ENCODE measurements at regions not wholly inside any gene's neighbourhood (a gene's known extent, or its start where the extent isn't known, plus 50 kb on each side); places are given as distances from the start of the nearest gene placed in this dataset.
A peak's percentile ranks its signal among the peaks of the same experiment; 100 is the strongest.
"Not testable (repeated sequence)": the region's sequence is repeated elsewhere in the genome, so short reads cannot be mapped to it uniquely, and the experiment has no call there.

DNA sequence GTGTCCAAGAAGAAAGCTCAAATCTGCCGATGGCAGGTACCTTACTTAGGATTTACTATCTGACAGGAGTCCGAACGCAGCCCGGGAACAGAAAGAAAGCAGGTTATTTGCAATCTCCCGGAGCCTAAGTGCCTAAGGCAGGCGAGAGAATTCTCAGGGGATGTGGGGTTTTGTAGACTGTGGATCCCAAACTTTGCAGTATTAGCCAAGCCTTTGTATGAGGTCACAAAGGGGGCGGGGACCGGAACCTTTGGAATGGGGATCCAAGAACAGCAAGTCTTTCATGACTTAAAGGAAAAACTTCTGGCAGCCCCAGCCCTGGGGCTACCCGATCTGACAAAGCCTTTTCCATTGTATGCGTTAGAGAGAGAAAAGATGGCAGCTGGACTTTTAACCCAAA is 80.6 kb upstream of the RUBCNL start:
- not testable (repeated sequence) for DNase-seq

DNA sequence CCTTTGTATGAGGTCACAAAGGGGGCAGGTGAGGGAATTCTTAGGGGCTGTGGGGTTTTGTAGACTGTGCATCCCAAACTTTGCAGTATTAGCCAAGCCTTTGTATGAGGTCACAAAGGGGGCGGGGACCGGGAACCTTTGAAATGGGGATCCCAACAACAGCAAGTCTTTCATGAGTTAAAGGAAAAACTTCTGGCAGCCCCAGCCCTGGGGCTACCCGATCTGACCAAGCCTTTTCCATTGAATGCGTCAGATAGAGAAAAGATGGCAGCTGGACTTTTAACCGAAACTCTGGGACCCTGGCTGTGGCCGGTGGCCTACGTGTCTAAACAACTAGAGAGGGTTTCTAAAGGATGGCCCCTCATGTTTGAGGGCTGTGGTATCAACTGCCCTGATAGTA is 79.0 kb upstream of the RUBCNL start:
- DNase-seq, result not testable (repeated sequence)

DNA sequence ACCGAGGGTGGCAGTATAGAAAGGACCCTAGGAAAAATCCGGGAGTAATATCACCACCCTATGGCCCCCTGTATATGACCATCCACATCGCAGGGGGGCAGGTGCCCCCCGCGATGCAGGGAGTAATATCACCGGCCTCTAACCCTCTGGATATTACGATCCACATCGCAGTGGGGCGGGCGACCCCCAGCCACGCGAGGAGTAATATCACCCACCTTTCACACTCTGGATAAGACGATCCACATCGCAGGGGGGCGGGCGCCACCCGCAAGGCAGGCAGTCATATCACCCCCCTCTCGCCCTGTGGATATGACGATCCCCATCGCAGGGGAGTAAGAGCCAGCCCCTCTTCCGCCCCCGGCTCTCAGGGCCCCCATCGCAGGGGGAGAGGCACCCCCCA is 76.7 kb upstream of the RUBCNL start:
- DNase-seq, result no peak

DNA sequence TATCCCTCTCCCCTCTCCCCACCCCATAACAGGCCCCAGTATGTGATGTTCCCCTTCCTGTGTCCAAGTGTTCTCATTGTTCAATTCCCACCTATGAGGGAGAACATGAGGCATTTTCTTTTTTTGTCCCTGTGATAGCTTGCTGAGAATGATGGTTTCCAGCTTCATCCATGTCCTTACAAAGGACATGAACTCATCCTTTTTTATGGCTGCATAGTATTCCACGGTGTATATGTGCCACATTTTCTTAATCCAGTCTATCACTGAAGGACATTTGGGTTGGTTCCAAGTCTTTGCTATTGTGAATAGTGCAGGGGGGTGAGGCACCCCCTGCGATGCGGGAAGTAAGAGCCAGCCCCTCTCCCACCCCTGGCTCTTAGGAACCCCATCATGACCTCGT is 73.2 kb upstream of the RUBCNL start:
- not testable (repeated sequence) for DNase-seq

DNA sequence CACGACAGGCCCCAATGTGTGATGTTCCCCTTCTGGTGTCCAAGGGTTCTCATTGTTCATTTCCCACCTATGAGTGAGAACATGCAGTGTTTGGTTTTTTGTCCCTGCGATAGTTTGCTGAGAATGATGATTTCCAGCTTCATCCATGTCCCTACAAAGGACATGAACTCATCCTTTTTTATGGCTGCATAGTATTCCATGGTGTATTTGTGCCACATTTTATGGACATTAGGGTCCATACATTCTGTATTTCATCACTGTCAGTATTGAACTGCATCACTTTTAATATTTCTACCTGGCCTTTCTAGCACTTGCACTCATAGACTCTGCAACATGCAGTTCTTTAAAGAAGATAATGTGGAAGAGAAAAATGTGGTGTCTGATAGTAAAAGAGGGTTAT is 70.2 kb upstream of the RUBCNL start:
- not testable (repeated sequence) for DNase-seq

DNA sequence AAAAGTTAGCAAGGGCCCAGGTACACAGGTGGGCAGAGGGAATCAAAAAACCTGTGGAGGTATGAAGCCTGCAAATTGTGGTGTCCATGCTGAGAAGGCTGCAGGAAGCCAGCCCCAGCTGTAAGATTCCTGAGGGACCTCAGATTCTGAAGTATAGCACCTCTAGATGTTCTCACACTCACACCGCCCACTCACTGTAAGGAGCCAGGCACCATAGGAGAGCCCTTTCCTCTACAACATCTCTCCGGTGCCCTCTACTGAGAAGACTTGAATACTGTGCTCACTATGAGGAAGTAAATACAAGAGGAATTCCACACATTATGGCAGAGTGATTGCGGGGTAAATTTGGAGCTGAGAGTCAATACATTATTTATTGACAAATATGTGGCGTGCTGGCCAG is 68.9 kb upstream of the RUBCNL start:
- DNase-seq, result peak in 1 of 56 donors; percentile 17

DNA sequence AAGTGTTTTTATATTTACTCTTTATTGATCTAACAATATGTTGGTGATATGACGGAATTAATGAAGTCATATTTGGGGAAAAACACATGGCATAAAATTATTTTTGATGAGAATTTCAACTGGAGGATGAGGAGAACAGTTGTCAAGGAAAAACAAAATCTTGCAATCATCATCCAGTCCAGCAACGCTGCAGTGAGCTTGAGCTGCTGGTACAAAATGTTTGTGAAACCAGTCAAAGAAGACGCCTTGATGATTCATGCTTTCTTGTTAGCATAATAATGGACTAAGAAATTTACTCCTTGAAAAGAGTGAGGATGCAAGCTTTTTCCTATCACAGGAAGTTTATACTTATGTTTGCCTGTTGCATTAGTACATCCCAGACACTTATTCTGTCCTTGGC is 64.1 kb upstream of the RUBCNL start:
- not testable (repeated sequence) for DNase-seq

DNA sequence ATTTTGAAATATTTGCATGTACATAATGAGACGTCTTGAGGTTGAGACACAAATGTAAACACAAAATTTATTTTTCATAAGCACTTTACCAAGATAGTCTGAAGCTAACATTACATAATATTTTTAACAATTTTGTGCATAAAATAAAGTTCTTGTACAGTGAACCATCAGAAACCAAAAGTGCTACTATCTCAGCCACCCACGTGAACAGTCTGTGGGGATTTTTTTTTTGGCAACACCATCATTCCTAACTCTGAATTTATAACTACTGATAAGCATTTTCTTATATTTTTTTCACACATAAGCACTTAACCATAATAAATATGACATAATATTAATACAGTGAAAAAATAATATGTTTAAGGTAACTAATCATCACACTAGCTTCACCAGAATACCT is 62.9 kb upstream of the RUBCNL start:
- not testable (repeated sequence) for DNase-seq

DNA sequence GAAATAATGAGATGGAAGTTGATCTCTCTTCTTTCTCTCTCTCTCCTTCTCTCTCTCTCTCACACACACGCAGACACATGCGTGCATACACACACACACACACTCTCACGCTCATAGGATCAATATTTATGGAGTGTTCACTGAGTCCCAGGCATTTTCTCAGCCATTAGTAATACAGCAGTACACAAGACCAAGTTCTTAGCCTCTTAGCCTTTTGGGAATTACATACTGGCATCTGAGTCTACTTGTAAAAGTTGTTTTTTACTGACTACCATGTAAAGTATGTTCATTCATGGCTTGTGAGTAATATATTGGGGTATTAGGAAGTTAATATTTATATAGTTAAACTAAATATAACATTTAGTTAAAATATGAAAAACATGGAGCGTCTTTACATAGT is 61.1 kb upstream of the RUBCNL start:
- not testable (repeated sequence) for DNase-seq

DNA sequence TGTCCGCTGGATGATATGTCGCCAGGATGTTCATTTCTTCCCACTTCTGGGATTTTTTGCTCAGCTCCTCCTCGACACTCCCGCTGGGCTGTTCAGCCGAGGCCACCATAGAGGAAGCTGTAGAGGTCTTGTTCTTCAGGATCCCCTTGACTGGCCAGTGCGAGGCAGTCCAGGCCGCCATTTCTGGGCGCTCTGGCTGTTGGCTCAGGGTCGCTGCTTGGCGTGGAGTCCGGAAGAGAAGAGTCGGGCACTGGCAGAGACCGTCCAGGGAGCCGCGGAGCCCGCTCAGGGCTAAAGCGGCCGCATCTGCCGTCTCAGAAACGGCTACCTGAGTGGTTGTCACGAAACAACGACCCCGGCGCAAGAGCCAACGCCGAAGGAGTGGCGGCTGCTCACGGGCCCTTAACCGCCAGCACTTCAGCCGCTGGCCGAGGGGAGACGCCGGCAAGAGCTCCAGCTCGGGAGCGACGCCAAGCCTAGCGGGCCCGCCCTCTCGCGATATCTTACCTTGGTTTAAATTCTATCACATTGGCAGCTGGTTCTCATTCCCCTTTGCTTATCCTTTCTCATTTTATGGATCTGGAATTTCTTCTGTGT is 50.9 kb upstream of the RUBCNL start:
- DNase-seq, result peak in 1 of 56 donors; percentile 1

Data from amygdala (tissue), 56 donors.